Body of pancreas (tissue), 4 donors: ENCODE measurements at regions not wholly inside any gene's neighbourhood (a gene's known extent, or its start where the extent isn't known, plus 50 kb on each side); places are given as distances from the start of the nearest gene placed in this dataset.

ENCODE experiments used
- CTCF ChIP-seq, 7 experiments: fragments of 450-650 bp in 4 of 7; fragments of 200-600 bp in 3 of 7; sonication (generic) in 3 of 7; IDR thresholded peaks; one replicate each; pipeline ENCODE4 v1.5.1; 2016 to 2019; ENCODE audit warnings: antibody characterized with exemption in 7 of 7
- POLR2A ChIP-seq, 3 donors: fragments of 450-650 bp; IDR thresholded peaks; one replicate each; pipeline ENCODE4 v1.6.1; 2016; ENCODE audit warnings: antibody characterized with exemption in 3 of 3, mild to moderate bottlenecking in 2 of 3

GRCh38 chr17:13321951-13322701 lies 279.6 kb downstream of the HS3ST3A1 start:
- TF ChIP-seq CTCF (IDR thresholded peaks at IDR 0.05) (no peak), POLR2A (IDR thresholded peaks at IDR 0.05) (no peak)
